ENCODE measurements at regions not wholly inside any gene's neighbourhood (a gene's known extent, or its start where the extent isn't known, plus 50 kb on each side); places are given as distances from the start of the nearest gene placed in this dataset.

DNA sequence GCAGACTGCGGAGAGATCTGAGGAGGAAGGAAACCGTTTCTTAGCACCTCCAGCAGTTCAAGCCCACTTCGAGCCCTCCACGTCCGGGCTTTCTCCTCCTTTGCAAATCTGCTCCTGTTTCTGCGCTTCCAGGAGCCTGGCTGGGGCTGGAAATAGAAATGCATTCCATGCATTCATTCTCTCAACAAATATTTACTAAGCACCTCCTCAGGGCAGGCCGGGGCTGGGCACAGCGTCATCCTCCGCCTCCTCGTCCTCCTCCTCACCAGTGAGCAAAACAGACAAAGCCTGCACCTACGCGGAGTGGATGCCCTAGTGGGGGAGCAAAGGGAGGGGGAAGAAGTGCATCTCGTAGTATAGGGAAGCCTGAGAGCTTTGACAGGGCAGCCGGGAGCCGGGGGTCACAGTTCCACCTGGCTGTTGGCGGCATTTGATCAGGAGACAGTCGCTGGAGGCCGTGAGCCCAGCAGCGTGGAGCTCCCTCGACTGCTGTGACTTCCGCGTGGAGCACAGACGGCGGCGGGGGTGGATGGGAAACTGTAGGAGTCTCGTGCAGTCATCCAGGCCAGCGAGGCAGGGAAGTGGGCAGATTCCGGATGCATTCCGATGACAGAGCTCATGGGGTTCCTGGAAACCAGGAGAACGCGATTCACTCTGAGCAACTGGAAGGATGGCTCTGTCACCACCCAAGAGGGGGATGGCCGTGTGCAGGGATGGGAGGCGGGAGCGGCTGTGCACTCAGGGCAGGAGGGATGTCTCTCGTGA, 93.5 kb downstream of the SIK1 start:
- Mint-ChIP-seq H3K9me3 (peaks cover 1 to 18% (median 8%) of the 10 kb centered on the region in 6 donors), H3K4me1 (peaks cover 13 to 16% of the 10 kb centered on the region in 2 donors), H3K36me3 (peaks cover 0 to 7% (median 0%) of the 10 kb centered on the region in 3 donors), H3K4me3 (no peak overlapping the region), H3K27me3 (ENCODE audit: low read depth in 3 of 3) (peaks cover 33 to 37% (median 35%) of the 10 kb centered on the region in 3 donors), H3K27ac (peak overlapping the region in 1 of 6 donors; percentile 67)
- no peak for DNase-seq

DNA sequence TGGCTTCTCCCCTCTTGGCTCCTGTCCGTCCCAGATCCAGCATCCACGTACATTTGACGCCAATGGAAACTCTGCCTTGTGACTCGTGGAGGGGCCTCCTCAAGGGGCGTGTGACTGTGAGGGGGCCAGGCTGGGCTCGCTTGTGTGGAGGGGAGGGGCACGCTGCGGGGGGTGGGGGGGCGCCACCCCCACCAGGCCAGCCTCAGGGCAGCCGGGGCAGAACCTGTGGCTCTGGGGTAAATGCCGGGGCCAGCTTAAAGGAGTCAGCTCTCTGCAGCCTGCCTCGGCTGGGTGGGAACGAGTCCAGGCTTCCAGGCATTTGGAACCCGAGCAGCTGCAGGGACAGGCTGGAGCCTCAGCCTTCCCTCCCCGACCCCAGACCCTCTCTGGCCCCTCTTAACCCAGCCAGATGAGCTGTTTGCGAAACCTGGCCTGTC, 94.1 kb downstream of the SIK1 start:
- no peak overlapping the region for H3K4me3 Mint-ChIP-seq
- peak overlapping the region in 1 of 6 donors; percentile 46 for H3K27ac Mint-ChIP-seq
- peaks cover 30 to 35% (median 30%) of the 10 kb centered on the region in 3 donors for H3K27me3 Mint-ChIP-seq (ENCODE audit: low read depth in 3 of 3)
- peaks cover 11 to 14% of the 10 kb centered on the region in 2 donors for H3K4me1 Mint-ChIP-seq
- H3K9me3 Mint-ChIP-seq = peaks cover 1 to 17% (median 7%) of the 10 kb centered on the region in 6 donors
- DNase-seq = no peak
- peaks cover 0 to 7% (median 0%) of the 10 kb centered on the region in 3 donors for H3K36me3 Mint-ChIP-seq

- Mint-ChIP-seq H3K36me3 (peaks cover 0 to 5% (median 0%) of the 10 kb centered on the region in 3 donors), H3K27ac (peak overlapping the region in 1 of 6 donors; percentile 8), H3K27me3 (ENCODE audit: low read depth in 3 of 3) (peaks cover 23 to 28% (median 24%) of the 10 kb centered on the region in 3 donors), H3K4me3 (peak overlapping the region in 1 of 5 donors; percentile 14), H3K9me3 (peaks cover 0 to 10% (median 3%) of the 10 kb centered on the region in 6 donors), H3K4me1 (peaks cover 6 to 10% of the 10 kb centered on the region in 2 donors)
- no peak for DNase-seq
These were observed 94.7 kb downstream of the SIK1 start for GRCh38 chr21:43331962-43332828.

DNA sequence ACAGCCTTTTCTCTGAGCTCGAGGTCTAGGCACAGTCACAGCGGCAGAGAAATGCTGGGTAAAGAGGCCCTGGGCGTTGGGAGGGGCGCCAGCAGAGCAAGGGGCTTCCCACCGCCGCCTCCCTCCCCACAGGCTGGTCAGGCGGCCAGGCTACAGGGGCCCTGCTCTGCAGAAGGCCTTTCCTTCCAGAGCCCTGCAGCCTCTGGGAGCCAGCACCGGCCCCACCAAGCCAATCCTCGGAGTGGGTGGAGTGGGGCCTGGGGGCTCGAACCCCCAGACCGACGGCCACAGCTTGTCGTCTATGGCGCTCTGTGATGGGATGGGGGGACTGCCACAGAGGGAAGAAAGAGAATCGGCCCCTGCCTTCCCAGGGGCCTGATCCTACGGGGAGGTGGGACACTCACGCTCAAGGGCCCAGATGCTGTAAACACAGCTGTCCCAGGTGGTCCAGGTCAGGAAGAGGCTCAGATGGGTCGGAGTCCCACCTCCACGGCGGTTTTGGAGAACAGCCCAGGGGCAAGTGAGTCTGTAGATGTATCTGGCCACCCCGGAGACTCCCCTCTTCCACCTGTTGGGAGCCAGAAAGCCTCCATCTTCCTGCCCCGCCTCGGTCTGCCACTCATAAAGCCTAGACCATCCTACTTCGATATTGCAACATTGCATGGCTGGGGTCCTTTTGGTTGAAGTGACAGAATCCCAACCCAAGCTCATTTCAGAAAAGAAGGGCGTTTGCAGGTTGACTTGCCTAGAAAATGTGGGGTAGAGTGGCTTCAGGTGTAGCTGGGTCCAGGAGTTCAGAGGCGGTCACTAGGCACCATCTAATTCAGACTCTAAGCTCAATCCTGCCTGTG, 95.6 kb downstream of the SIK1 start:
- peaks cover 6 to 8% of the 10 kb centered on the region in 2 donors for H3K4me1 Mint-ChIP-seq
- H3K9me3 Mint-ChIP-seq = peaks cover 0 to 5% (median 2%) of the 10 kb centered on the region in 6 donors
- H3K27ac Mint-ChIP-seq = no peak overlapping the region
- peaks cover 15 to 21% (median 19%) of the 10 kb centered on the region in 3 donors for H3K27me3 Mint-ChIP-seq (ENCODE audit: low read depth in 3 of 3)
- no peaks in the 10 kb centered on the region for H3K36me3 Mint-ChIP-seq
- no peak overlapping the region for H3K4me3 Mint-ChIP-seq
- DNase-seq = no peak

DNA sequence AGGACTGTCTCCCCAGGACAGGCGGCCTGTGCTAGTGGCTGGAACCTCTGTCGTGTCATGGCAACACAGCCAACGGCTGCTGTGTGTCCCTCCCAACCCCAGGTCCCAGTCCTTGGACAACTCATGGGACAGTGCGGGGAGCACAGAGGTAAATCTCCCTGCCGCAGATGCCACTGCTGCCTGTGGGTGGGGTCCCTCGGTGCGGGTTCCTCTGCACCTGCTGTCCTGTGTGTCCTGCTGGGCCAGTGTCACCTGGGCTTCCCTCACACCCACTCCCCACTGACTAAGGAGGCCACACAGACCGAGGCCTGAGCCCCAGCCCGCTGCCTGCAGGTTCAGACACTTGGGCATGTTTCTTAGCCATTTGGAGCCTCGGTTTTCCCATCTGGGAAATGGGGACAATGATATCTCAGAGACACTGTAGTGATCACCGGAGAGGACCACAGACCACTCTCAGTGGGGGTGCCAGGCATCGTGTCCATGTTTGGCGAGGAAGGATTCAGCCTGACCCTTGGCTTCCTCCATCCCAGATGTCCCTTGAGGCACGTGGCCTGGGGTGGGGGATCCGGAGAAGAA, 96.5 kb downstream of the SIK1 start:
- Mint-ChIP-seq H3K36me3 (no peaks in the 10 kb centered on the region), H3K9me3 (peaks cover 0 to 5% (median 2%) of the 10 kb centered on the region in 6 donors), H3K27me3 (ENCODE audit: low read depth in 3 of 3) (peaks cover 6 to 12% (median 11%) of the 10 kb centered on the region in 3 donors), H3K4me1 (peaks cover 6 to 7% of the 10 kb centered on the region in 2 donors), H3K4me3 (no peak overlapping the region), H3K27ac (no peak overlapping the region)
- DNase-seq = no peak

GRCh38 chr21:43329711-43330269, 97.1 kb downstream of the SIK1 start:
- DNase-seq = no peak
- Mint-ChIP-seq H3K27ac (no peak overlapping the region), H3K4me3 (no peak overlapping the region), H3K27me3 (ENCODE audit: low read depth in 3 of 3) (peaks cover 4 to 9% (median 6%) of the 10 kb centered on the region in 3 donors), H3K4me1 (peaks cover 5 to 7% of the 10 kb centered on the region in 2 donors), H3K9me3 (peaks cover 0 to 4% (median 2%) of the 10 kb centered on the region in 6 donors), H3K36me3 (no peaks in the 10 kb centered on the region)

DNA sequence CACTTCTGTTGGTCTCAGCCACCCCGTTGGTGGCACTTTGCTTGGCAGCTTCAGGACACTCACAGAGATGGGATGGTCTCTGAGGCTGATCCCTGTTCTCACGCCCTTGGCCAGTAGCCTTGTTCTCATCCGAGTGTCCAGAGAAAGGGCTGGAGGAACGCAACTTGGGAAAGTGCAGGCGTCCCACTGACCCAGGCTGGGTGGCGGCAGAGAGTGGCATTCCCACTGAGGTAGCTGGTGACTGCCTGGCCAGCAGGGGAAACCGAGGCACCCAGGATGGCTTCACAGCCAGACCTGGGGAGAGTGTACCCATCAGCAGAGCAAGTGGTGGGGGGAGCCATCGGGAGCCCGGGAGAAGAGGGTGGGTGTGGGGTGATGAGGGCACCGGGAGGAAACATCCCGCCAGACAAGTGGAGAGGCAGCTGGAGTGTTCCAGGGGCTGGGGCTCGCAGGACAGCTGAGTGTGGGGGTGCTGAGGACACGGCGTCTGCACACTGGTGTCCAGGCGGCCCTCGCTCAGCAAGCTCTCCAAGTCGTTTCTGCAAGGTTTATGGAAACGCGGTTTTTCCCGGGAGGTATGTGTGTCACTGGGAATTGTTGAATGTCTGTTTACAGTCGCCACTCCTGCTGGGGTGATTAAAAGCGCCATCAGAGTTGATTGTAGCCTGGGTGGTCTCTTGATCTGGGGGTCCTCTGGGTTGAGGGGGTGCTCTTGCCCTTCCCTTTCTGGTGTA, 97.8 kb downstream of the SIK1 start:
- Mint-ChIP-seq H3K4me3 (no peak overlapping the region), H3K27me3 (ENCODE audit: low read depth in 3 of 3) (peaks cover 0 to 3% (median 2%) of the 10 kb centered on the region in 3 donors), H3K9me3 (peaks cover 0 to 1% (median 0%) of the 10 kb centered on the region in 6 donors), H3K36me3 (no peaks in the 10 kb centered on the region), H3K27ac (no peak overlapping the region), H3K4me1 (peaks cover 0 to 3% of the 10 kb centered on the region in 2 donors)
- DNase-seq = no peak

DNA sequence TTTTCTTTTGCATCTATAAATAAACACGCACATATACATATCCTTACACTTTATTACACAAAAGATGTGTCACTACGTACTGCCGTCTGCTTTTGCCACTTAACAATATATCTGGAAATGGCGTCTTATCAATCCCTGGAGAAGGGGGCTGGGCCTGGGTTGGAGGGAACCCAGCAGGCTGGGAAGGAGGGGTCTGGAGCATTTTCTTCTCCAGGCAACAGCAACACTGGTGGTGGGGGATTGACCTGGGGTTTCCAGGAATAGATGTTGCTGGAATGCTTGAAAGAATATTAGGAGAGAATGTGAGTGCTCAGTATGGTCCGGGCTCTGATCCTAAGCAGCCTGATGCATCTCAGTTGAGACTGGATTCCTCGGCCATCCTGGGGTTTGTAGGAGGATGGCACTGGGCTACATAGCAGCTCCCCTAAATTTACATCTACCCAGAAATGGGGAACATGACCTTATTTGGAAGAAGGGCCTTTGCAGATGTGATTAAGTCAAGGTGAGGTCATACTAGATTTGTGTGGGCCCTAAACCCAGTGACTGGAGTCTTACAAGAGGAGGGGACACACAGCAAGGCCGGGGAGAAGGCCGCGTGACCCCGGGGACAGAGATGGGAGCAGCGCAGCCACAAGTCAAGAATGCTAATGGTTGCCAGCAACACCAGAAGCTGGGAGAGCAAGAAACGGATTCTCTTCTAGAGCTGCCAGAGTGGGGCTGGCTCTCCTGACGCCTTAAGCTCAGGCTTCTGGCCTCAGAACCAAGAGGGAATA, 98.6 kb downstream of the SIK1 start:
- Mint-ChIP-seq H3K27ac (peak overlapping the region in 1 of 6 donors; percentile 17), H3K4me3 (no peak overlapping the region), H3K36me3 (no peaks in the 10 kb centered on the region), H3K27me3 (ENCODE audit: low read depth in 3 of 3) (peaks cover 0 to 3% (median 1%) of the 10 kb centered on the region in 3 donors), H3K9me3 (peaks cover 0 to 2% (median 0%) of the 10 kb centered on the region in 6 donors), H3K4me1 (peaks cover 0 to 3% of the 10 kb centered on the region in 2 donors)
- no peak for DNase-seq

DNA sequence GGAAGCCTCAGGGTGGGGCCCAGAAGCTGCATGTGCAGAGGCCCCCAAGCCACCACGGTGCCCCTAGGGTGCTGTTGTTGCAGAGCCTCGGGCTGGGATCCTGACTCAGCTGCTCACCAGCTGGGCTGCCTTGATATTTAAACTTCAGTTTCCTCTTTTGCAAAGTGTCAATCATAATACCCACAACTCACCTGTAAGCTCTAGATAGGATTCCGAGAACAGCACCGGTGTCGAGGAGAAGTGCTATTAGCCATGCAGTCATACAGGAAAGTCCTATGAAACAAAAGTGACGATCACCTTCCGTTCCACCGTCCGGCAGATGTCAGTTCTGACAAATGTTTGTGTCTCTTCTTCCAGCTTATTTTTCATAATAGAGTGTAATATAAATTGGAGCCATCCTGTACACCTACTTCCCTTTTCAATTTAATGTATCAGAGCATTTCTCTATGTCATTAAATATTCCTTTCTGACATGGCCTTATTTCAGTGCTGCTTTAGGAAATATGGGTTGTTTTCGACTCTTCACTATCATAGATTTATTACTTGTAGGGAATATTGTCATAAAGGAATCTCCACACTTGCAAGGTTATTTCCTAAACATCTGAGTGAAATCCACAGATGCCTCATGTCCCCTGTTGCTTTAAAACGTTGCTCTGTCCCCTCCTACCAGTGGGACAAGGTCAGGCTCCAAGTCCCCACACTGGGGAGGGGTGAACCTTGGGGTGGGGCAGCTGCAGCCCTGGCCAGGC, 100.8 kb downstream of the SIK1 start:
- DNase-seq = no peak
- Mint-ChIP-seq H3K36me3 (no peaks in the 10 kb centered on the region), H3K27ac (peak overlapping the region in 2 of 6 donors; percentile 4 to 22), H3K9me3 (peaks cover 0 to 2% (median 0%) of the 10 kb centered on the region in 6 donors), H3K4me1 (peaks cover 0 to 1% of the 10 kb centered on the region in 2 donors), H3K4me3 (no peak overlapping the region), H3K27me3 (ENCODE audit: low read depth in 3 of 3) (peaks cover 0 to 5% (median 2%) of the 10 kb centered on the region in 3 donors)

DNA sequence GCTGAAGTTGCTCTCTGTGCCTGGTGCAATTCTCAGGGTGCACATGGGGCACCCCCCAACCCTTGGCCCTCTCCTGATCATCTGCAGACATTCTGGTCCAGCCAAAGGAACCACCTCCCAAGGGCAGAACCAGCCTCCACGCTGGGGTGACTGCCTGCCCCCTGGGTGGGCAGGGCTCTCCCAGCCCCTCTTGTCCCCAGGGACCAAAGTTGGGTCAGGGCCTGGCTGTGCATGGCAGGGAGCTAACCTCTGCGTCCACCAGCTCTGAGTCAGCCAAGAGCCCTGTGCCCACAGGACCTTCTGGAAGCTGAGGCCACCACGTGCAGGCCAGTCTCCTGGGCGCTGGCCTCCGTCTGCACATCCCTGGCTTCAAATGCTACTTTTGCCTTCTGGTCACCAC, 101.9 kb downstream of the SIK1 start:
- H3K4me3 Mint-ChIP-seq = no peak overlapping the region
- peaks cover 0 to 2% (median 0%) of the 10 kb centered on the region in 6 donors for H3K9me3 Mint-ChIP-seq
- no peak for DNase-seq
- peaks cover 0 to 5% (median 2%) of the 10 kb centered on the region in 3 donors for H3K27me3 Mint-ChIP-seq (ENCODE audit: low read depth in 3 of 3)
- no peaks in the 10 kb centered on the region for H3K36me3 Mint-ChIP-seq
- H3K4me1 Mint-ChIP-seq = peaks cover 0 to 1% of the 10 kb centered on the region in 2 donors
- no peak overlapping the region for H3K27ac Mint-ChIP-seq

- Mint-ChIP-seq H3K36me3 (no peaks in the 10 kb centered on the region), H3K27ac (no peak overlapping the region), H3K9me3 (peaks cover 0 to 2% (median 0%) of the 10 kb centered on the region in 6 donors), H3K4me1 (peaks cover 0 to 1% of the 10 kb centered on the region in 2 donors), H3K27me3 (ENCODE audit: low read depth in 3 of 3) (peaks cover 0 to 5% (median 2%) of the 10 kb centered on the region in 3 donors), H3K4me3 (no peak overlapping the region)
- DNase-seq = no peak
These were observed 102.3 kb downstream of the SIK1 start for GRCh38 chr21:43324596-43324995.
